HPDE6-E6E7 (cell line): ENCODE measurements at regions not wholly inside any gene's neighbourhood (a gene's known extent, or its start where the extent isn't known, plus 50 kb on each side); places are given as distances from the start of the nearest gene placed in this dataset.
"Not testable (repeated sequence)": the region's sequence is repeated elsewhere in the genome, so short reads cannot be mapped to it uniquely, and the experiment has no call there.

Experiments
- DNase-seq: peaks from one replicate; pipeline ENCODE4 v3.0.0; 2011; ENCODE audit warnings: missing footprints; ENCODE audit errors: extremely low spot score

- DNase-seq, result not testable (repeated sequence)
Measured at GRCh38 chr1:242912855-242913254, 342.2 kb downstream of the CEP170 start.

DNA sequence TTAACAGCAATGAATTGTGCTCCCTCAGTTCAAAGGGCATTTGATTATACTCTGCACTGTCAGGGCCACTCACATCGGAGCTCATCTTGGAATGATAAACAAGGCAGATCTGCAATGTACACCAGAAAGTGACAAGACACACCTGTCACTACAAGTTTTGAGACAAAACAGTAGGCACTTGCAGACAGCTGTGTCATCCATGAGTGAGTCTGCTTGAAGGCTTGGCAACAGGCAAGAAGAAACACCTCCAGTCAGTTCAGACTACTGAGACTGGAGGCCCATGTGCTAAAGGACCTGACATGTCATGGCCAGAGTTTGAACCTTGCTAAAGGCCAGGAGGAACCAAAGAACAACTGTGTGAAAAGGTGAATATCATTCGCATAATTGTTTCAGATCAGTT is 354.5 kb downstream of the CEP170 start:
- DNase-seq, result not testable (repeated sequence)

- no peak for DNase-seq
Measured at GRCh38 chr1:242890192-242890741, 364.8 kb downstream of the CEP170 start.

DNA sequence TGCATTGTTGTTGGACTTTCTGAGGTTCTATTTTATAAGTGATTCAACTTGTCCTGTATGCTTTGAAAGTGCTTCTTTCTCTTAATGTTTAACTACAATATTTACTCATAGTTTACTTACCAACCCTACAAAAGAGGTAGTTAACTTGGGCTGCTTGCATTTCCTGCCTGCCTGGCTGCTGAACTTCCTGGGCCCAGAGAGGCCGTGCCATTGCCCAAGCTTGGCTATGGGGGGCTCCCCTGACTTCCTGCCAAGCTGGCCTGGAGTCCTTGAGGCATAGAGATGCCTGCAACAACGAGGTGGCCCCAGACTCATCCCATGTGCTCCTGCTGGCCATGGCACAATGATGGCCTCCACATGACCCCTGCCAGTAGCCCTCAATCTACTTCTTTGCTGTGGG is 361.6 kb upstream of the PLD5 start:
- DNase-seq, result no peak

DNA sequence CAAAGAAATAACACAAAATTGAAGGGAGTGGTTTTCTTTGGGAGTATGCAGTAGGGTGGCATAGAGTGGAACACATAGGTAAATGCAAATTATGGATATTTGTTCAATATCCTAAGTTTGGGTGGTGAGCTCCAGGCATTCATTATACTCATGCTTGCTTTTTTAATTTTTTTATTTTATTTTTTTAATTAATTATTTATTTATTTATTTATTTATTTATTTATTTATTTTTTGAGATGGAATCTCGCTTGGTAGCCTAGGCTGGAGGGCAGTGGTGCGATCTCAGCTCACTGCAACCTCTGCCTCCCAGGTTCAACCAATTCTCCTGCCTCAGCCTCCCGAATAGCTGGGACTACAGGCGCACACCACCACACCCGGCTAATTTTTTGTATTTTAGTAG is 355.5 kb upstream of the PLD5 start:
- DNase-seq, result not testable (repeated sequence)

DNA sequence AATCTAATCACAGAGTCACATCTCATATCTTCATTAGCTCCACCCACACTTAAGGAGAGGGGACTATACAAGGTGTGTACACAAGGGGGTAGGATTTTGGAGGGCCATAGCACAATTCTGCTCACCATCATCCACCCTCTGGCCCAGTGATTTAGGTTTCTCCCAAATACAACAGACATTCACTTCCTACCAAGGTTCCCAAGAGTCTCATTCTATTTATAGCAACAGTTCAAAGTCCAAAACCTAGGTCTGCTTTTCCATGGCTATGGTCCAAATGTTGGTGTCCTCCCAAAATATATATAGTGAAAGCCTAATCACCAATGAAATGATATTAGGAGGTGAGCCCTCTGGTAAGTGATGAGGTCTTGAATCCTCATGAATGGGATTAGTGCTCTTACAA is 353.2 kb upstream of the PLD5 start:
- no peak for DNase-seq

DNA sequence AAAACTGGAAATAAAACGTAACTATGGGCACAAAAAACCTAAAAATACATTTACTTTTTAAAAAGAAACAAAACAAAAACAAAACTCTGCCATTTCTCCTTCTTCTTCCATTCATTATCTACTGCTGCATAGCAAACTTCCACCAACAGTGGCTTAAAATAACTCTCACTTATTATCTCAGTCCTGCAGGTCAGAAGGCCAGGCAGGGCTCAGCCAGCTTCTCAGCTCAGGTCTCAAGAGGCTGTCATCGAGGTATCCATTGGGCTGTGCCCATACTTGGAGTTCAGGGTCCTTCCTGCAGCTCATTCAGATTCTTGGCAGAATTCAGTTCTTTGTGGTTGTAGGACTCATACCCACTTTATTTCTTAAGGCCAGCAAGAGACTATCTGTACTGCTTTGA is 352.7 kb upstream of the PLD5 start:
- no peak for DNase-seq

DNA sequence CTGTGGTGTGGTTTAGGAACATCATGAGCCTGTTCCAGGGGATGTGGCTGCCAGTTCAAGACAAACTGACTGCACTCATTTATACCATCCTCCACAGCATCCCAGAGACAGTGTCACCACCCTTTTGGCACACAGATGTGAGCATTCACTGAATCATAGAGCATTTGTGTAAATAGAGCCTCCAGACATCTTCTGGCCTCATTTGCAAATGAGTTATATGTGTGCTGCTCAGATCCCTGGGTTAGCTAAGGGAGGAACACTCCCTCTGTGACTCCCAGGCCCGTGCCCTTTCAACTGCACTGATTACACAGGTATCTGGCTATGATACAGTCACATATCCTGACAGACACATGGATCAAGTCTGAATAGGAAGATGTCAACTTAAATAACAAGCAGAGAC is 351.5 kb upstream of the PLD5 start:
- DNase-seq, result no peak

DNA sequence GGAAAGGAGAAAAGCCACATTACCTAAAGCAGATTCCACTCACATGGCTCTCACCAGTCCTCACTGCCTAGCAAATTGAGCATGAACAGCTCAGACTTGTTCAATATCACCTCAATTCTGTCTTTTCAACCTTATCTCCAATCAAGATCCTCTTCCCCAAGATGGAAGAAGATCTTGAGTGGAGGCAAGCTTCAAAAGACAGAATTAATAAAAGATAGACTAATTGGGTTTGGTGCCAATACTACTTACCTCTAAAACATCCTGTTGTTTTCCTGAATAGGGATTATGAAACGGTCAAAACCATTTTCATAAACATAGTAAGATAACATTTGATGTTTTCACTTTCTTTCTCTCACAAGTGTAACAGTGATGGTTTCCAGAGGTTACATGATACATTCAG is 349.2 kb upstream of the PLD5 start:
- no peak for DNase-seq

GRCh38 chr1:242872521-242872920 is 348.0 kb upstream of the PLD5 start:
- DNase-seq, result no peak

DNA sequence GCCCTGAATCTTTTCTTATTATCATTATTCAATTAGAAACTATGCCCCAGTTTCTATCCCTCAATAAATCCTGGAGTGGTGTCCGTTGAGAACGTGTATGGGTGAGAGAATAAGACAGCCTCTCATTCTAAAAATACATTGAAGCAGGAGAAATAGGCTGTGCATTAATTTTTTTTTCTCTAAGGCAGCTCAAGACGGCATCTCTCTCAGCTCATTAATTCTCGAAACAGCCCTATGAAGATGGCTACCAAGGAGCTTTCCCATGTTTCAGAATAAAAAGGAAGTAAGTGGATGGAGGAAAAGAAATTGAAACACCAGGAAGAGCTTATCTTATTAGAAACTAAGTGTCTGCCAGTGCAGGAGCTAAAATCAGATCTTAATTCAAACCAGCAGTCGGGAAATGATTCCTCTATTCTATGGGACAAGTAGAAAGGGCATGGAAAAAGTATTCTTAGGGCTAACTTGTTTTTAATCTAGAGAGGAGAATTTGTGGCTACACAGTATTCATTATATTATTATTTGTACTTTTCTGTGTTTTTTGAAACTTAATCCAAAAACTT is 347.1 kb upstream of the PLD5 start:
- no peak for DNase-seq

- DNase-seq, result no peak
Measured at GRCh38 chr1:242870966-242871365, 346.5 kb upstream of the PLD5 start.

GRCh38 chr1:242856289-242856688 is 331.8 kb upstream of the PLD5 start:
- DNase-seq, result no peak

GRCh38 chr1:242854466-242854865 is 330.0 kb upstream of the PLD5 start:
- no peak for DNase-seq

- DNase-seq, result no peak
Measured at GRCh38 chr1:242847390-242847993, 323.0 kb upstream of the PLD5 start.

DNA sequence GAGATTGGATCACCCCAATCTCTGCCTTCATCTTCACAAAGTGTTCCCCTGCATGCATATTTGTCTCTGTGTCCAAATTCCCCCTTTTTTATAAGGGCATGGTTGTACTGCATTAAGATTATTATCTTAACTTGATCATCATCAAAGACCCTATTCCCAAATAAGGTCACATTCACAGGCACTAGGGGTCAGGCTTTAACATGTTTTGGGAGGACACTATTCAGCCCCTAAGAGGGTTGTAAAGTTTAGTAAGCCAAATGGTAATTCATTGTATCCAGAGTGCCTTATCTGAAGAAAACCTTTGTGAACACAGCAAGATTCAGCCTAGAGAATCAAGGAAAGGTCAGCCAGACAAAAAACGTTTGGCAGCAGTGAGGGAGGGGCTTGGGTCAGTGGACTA is 317.6 kb upstream of the PLD5 start:
- no peak for DNase-seq

DNA sequence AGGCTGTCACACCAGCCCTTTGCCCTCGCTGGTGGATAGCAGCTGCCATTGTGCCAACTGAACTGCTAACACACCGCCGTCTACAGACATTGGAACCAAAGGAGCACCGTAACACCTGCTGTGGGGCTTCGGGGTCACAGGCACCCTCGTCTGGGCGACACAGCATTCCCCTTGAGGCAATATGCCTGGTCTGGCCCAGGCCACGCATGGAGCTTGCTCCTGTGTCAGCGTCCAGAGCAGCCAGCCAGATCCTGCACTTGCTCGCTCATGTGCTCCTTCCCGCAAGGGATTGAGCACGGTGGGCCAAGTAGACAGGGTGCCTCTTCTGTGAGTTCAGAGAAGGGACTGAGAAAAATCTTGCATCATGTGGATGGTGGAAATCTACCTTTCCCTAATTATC is 314.6 kb upstream of the PLD5 start:
- DNase-seq, result no peak

DNA sequence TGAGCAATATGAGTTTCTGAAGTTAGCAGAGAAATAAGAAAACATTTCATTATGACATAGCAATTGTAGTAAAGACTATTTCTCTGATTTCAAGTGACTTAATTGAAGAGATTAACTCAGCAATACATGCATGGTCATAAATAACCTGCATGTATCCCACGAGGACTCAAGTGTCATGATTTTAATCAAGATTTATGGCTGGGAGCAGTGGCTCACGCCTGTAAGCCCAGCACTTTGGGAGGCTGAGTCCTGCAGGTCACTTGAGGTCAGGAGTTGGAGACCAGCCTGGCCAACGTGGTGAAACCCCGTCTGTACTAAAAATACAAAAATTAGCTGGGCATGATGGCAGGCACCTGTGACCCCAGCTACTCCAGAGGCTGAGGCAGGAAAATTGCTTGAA is 311.9 kb upstream of the PLD5 start:
- no peak for DNase-seq

GRCh38 chr1:242828828-242829227 is 304.3 kb upstream of the PLD5 start:
- no peak for DNase-seq

DNA sequence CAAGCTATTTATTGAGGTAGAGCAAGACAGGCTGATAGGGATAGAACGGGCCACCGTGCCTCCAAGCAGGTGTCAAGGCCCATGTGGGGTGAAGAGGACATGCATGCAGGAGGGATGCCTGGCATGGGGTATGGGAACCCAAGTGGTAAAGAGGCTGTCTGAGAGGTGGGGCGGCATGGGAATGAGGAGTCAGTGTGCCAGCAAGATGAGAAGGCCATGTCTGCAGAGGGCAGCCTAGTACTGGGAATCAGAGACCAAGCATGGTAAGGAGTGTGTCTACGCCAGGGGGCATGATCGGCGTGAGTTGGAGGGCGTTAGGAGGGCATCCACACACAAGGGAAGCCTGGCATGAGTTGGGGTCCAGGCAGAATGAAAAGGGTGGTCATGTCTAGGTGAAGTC is 303.7 kb upstream of the PLD5 start:
- no peak for DNase-seq

DNA sequence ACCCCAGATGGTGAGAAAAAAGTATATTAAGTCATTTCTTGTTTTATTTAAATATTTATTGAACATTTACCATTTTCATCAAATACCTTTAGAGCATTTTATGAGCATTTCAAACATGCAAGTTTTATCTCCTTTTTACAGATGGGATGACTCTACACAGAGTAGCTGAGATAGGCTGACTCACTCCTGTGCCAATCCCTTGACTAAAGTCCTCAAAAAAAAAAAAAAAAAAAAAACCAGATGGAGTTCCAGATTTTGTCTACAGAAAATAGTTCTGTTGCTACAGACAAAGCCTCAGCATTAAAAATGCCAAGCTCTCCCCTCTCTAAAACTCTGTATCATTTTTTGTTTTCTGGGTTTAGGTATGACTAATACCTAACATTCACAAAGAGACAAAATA is 303.0 kb upstream of the PLD5 start:
- DNase-seq, result no peak

DNA sequence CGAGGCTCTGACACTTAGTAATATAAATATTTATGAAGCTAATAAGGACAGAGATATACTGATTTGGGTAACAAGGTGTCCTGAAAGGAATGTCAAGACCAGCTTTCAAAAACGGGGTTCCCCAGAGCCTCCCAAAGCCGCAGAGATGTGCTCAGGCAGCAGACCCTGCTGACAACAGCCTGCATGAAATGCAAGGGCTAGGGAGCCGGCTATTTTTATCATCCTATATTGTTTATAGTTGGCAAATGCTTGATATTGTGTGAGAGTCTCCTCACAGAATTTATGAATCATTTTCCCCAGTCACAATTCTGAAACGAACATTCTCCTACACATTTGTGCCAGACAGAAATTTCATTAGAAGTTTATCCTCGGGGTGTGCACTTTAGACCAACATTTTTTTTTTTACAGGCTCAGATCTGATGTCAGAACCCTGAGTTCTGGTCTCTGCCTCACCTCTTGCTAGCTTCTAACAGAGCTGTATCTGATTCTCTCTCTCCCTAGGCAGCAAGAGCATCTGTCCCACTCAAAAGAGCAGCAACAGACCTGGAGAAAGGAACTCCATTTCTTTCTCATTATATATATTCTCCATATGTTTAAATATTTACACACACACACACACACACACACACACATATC is 302.3 kb upstream of the PLD5 start:
- no peak for DNase-seq

DNA sequence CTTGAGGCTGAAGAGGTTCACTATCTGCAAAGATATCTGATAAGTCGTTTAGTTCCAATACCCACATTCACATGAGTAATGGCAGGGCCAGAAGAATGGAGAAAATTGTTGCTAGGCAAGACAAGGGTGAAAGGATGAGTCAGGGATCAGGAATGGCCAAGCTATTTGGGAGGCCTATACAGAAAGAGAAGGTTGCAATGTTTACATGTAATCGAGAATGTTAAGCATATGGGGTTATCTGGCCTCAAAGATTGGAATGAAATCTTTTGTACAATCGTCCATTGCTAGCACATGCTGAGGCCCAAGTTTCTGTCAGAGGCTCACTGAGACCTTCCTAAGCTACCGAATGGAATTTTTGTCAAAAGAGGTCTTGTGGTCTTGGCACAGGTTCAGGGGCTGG is 299.9 kb upstream of the PLD5 start:
- DNase-seq, result peak; percentile 49
